ENCODE measurements at regions not wholly inside any gene's neighbourhood (a gene's known extent, or its start where the extent isn't known, plus 50 kb on each side); places are given as distances from the start of the nearest gene placed in this dataset.
"Not testable (repeated sequence)": the region's sequence is repeated elsewhere in the genome, so short reads cannot be mapped to it uniquely, and the experiment has no call there.

DNA sequence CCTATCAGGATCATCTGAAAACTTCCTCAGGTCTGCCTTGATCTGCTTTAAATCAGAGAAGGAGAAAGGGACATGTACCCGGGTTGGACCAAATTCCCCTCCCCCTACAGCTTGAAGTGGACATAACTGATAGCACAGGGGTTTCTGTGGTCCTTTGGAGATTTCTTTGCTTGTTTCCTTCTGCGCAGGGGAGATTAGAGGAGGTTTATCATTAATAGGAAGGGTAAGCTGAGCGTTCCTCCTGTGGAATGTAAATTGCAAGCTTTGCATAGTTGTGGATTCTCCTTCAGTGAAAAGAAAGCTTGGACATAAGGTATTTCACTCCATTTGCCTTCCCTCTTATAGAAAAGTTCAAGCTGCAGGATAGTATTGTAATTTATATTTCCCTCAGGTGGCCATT, 936.0 kb downstream of the DIPK2A start:
- not testable (repeated sequence) for DNase-seq; H3K27ac ChIP-seq (ENCODE audit: low read depth in 1 of 3, low read length in 2 of 3); H3K4me3 ChIP-seq (ENCODE audit: low read depth in 1 of 3, low read length in 3 of 3); H3K4me1 ChIP-seq (ENCODE audit: control insufficient read depth in 3 of 3, insufficient read depth in 2 of 3, low read depth in 1 of 3, low read length in 2 of 3); H3K27me3 ChIP-seq (ENCODE audit: control insufficient read depth in 3 of 3, insufficient read depth in 3 of 3, low read length in 3 of 3); FAIRE-seq; H3K36me3 ChIP-seq (ENCODE audit: control insufficient read depth in 3 of 3, insufficient read depth in 2 of 3, low read depth in 1 of 3, low read length in 3 of 3)
- H3K9me3 ChIP-seq (ENCODE audit: control insufficient read depth in 2 of 2, insufficient read depth in 1 of 2, low read depth in 1 of 2, low read length in 1 of 2): peaks cover 0 to 16% of the 10 kb centered on the region in 2 donors
- WGBS, 3 donors: 23 to 52% (median 34%) methylated on average over 3 of the region's 3 CpGs

- 85 to 91% (median 88%) methylated on average over 7 of the region's 7 CpGs for WGBS, 3 donors
- Histone ChIP-seq H3K27ac (ENCODE audit: low read depth in 1 of 3, low read length in 2 of 3) (no peak overlapping the region), H3K9me3 (ENCODE audit: control insufficient read depth in 2 of 2, insufficient read depth in 1 of 2, low read depth in 1 of 2, low read length in 1 of 2) (peaks cover 0 to 9% of the 10 kb centered on the region in 2 donors), H3K27me3 (ENCODE audit: control insufficient read depth in 3 of 3, insufficient read depth in 3 of 3, low read length in 3 of 3) (no peaks in the 10 kb centered on the region), H3K4me1 (ENCODE audit: control insufficient read depth in 3 of 3, insufficient read depth in 2 of 3, low read depth in 1 of 3, low read length in 2 of 3) (no peaks in the 10 kb centered on the region), H3K4me3 (ENCODE audit: low read depth in 1 of 3, low read length in 3 of 3) (no peak overlapping the region), H3K36me3 (ENCODE audit: control insufficient read depth in 3 of 3, insufficient read depth in 2 of 3, low read depth in 1 of 3, low read length in 3 of 3) (no peaks in the 10 kb centered on the region)
- DNase-seq (no peak), FAIRE-seq (no peak)
Observed at GRCh38 chr3:144912968-144913367, 941.3 kb downstream of the DIPK2A start.

DNA sequence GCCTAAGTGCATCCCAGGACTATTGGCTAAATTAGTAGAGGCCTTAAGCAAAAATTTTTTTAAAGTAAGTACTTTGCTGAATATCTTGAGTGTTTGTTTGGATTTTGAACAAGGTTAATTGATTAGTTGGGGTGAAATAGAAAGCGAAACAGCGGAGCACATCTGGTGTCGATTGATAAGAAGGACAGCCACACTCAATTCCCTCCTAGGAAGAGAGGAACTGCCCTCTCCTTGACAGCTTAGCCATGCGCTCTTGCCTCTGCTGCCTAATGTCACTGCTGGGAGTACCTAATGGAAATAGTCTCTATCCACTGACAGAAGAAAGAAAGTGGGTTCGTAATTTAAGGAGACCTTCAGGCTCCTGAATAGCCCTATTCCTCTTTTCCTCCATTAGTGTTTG, 943.6 kb downstream of the DIPK2A start:
- FAIRE-seq (no peak), DNase-seq (no peak)
- no peaks in the 10 kb centered on the region for H3K36me3 ChIP-seq (ENCODE audit: control insufficient read depth in 3 of 3, insufficient read depth in 2 of 3, low read depth in 1 of 3, low read length in 3 of 3)
- no peaks in the 10 kb centered on the region for H3K27me3 ChIP-seq (ENCODE audit: control insufficient read depth in 3 of 3, insufficient read depth in 3 of 3, low read length in 3 of 3)
- 49 to 72% (median 66%) methylated on average over 5 of the region's 5 CpGs for WGBS, 3 donors
- H3K4me1 ChIP-seq (ENCODE audit: control insufficient read depth in 3 of 3, insufficient read depth in 2 of 3, low read depth in 1 of 3, low read length in 2 of 3): no peaks in the 10 kb centered on the region
- H3K27ac ChIP-seq (ENCODE audit: low read depth in 1 of 3, low read length in 2 of 3): no peak overlapping the region
- H3K4me3 ChIP-seq (ENCODE audit: low read depth in 1 of 3, low read length in 3 of 3): no peak overlapping the region
- peaks cover 0 to 3% of the 10 kb centered on the region in 2 donors for H3K9me3 ChIP-seq (ENCODE audit: control insufficient read depth in 2 of 2, insufficient read depth in 1 of 2, low read depth in 1 of 2, low read length in 1 of 2)

DNA sequence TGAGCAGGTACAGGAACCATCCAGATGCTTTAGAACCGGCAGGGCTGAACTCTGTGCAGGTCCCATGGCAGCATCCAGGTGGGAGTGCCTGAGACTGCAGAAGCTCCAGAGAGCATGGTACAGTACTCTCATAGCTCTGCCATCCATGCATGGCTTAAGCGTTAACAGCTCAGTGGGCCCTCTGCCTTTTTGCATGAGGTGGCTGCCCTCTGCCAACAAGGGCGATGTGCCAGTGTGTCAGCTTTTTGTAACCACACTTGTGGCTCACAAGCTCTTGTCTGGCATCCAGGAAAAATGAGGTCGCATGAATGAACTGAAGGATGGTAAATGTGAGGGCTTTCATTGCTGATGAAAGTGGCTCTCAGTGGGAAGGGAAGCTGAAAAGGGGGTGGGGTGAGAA, 950.1 kb downstream of the DIPK2A start:
- no peaks in the 10 kb centered on the region for H3K36me3 ChIP-seq (ENCODE audit: control insufficient read depth in 3 of 3, insufficient read depth in 2 of 3, low read depth in 1 of 3, low read length in 3 of 3)
- H3K27me3 ChIP-seq (ENCODE audit: control insufficient read depth in 3 of 3, insufficient read depth in 3 of 3, low read length in 3 of 3): no peaks in the 10 kb centered on the region
- no peaks in the 10 kb centered on the region for H3K4me1 ChIP-seq (ENCODE audit: control insufficient read depth in 3 of 3, insufficient read depth in 2 of 3, low read depth in 1 of 3, low read length in 2 of 3)
- WGBS, 3 donors: 89 to 92% (median 90%) methylated on average over 4 of the region's 4 CpGs
- no peak for DNase-seq
- H3K27ac ChIP-seq (ENCODE audit: low read depth in 1 of 3, low read length in 2 of 3): no peak overlapping the region
- peaks cover 0 to 3% of the 10 kb centered on the region in 2 donors for H3K9me3 ChIP-seq (ENCODE audit: control insufficient read depth in 2 of 2, insufficient read depth in 1 of 2, low read depth in 1 of 2, low read length in 1 of 2)
- no peak overlapping the region for H3K4me3 ChIP-seq (ENCODE audit: low read depth in 1 of 3, low read length in 3 of 3)
- FAIRE-seq: no peak

DNA sequence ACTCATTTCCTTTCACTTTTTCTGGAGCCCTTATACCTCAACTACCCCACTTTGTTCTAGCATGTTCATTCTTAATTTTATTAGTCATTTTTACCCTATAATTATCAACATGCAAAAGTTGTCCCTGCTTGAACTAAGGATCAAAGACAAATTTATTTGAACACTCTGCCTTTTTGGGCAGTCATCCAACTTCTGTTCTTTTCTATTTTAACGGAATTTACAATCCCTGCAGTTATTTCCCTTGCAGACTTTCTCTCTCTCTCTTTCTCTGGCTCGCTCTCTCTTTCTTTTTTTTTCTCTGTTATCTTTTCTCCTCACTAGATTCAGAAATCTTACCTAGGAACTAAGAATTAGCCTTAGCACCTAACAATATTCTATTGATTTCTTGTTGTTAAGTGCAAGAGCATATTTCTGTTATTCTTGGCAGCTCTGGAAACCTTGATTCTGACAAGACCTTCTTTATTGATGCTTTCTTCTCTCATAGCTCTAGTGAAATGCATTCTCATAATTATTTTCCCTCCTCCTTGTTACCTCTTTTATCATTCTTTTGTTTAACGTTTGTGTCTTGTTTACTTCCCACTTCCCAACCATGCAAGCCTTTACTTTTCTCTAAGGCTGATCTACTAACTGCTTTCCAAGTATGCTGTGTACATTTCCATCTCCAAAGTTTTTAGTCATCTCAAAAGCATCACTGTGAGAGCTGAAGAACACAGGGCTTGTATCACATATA, 951.6 kb downstream of the DIPK2A start:
- Histone ChIP-seq H3K27ac (ENCODE audit: low read depth in 1 of 3, low read length in 2 of 3) (no peak overlapping the region), H3K9me3 (ENCODE audit: control insufficient read depth in 2 of 2, insufficient read depth in 1 of 2, low read depth in 1 of 2, low read length in 1 of 2) (peaks cover 0 to 3% of the 10 kb centered on the region in 2 donors), H3K27me3 (ENCODE audit: control insufficient read depth in 3 of 3, insufficient read depth in 3 of 3, low read length in 3 of 3) (no peaks in the 10 kb centered on the region), H3K4me3 (ENCODE audit: low read depth in 1 of 3, low read length in 3 of 3) (no peak overlapping the region), H3K36me3 (ENCODE audit: control insufficient read depth in 3 of 3, insufficient read depth in 2 of 3, low read depth in 1 of 3, low read length in 3 of 3) (no peaks in the 10 kb centered on the region), H3K4me1 (ENCODE audit: control insufficient read depth in 3 of 3, insufficient read depth in 2 of 3, low read depth in 1 of 3, low read length in 2 of 3) (no peaks in the 10 kb centered on the region)
- DNase-seq (no peak), FAIRE-seq (no peak)
- WGBS, 3 donors: 15 to 31% (median 26%) methylated on average over 3 of the region's 3 CpGs

GRCh38 chr3:144930431-144930830, 958.8 kb downstream of the DIPK2A start:
- FAIRE-seq: no peak
- H3K36me3 ChIP-seq (ENCODE audit: control insufficient read depth in 3 of 3, insufficient read depth in 2 of 3, low read depth in 1 of 3, low read length in 3 of 3): no peaks in the 10 kb centered on the region
- H3K27me3 ChIP-seq (ENCODE audit: control insufficient read depth in 3 of 3, insufficient read depth in 3 of 3, low read length in 3 of 3): no peaks in the 10 kb centered on the region
- no peak for DNase-seq
- no peak overlapping the region for H3K27ac ChIP-seq (ENCODE audit: low read depth in 1 of 3, low read length in 2 of 3)
- no peaks in the 10 kb centered on the region for H3K4me1 ChIP-seq (ENCODE audit: control insufficient read depth in 3 of 3, insufficient read depth in 2 of 3, low read depth in 1 of 3, low read length in 2 of 3)
- no peak overlapping the region for H3K4me3 ChIP-seq (ENCODE audit: low read depth in 1 of 3, low read length in 3 of 3)
- WGBS, 3 donors: 72 to 87% (median 84%) methylated on average over 2 of the region's 2 CpGs
- no peaks in the 10 kb centered on the region for H3K9me3 ChIP-seq (ENCODE audit: control insufficient read depth in 2 of 2, insufficient read depth in 1 of 2, low read depth in 1 of 2, low read length in 1 of 2)

DNA sequence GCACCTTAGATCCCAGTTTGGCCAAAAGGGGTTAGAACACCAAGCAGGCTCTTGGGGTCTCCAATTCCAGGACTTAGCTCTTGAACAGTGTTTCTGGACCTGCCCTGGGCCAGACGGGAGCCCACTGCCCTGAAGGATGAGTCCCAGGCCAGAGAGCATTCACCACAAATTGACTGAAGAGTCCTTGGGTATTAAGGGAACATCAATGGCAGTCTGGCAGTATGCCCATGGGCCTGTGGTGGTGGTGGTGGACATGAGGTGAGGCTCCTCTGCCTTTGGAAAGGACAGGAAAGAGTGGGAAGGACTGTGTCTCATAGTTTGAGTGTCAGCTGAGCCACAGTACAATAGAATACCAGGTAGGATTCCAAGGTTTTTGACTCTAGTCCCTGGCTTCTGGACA, 960.0 kb downstream of the DIPK2A start:
- Histone ChIP-seq H3K27ac (ENCODE audit: low read depth in 1 of 3, low read length in 2 of 3) (no peak overlapping the region), H3K4me3 (ENCODE audit: low read depth in 1 of 3, low read length in 3 of 3) (no peak overlapping the region), H3K9me3 (ENCODE audit: control insufficient read depth in 2 of 2, insufficient read depth in 1 of 2, low read depth in 1 of 2, low read length in 1 of 2) (no peaks in the 10 kb centered on the region), H3K27me3 (ENCODE audit: control insufficient read depth in 3 of 3, insufficient read depth in 3 of 3, low read length in 3 of 3) (no peaks in the 10 kb centered on the region), H3K4me1 (ENCODE audit: control insufficient read depth in 3 of 3, insufficient read depth in 2 of 3, low read depth in 1 of 3, low read length in 2 of 3) (no peaks in the 10 kb centered on the region), H3K36me3 (ENCODE audit: control insufficient read depth in 3 of 3, insufficient read depth in 2 of 3, low read depth in 1 of 3, low read length in 3 of 3) (no peaks in the 10 kb centered on the region)
- FAIRE-seq: no peak
- whole genome bisulfite sequencing, 3 donors: 79 to 85% (median 80%) methylated on average over 1 of the region's 1 CpG
- DNase-seq: no peak

- no peak overlapping the region for H3K27ac ChIP-seq (ENCODE audit: low read depth in 1 of 3, low read length in 2 of 3)
- peaks cover 0 to 5% of the 10 kb centered on the region in 2 donors for H3K9me3 ChIP-seq (ENCODE audit: control insufficient read depth in 2 of 2, insufficient read depth in 1 of 2, low read depth in 1 of 2, low read length in 1 of 2)
- H3K4me1 ChIP-seq (ENCODE audit: control insufficient read depth in 3 of 3, insufficient read depth in 2 of 3, low read depth in 1 of 3, low read length in 2 of 3): no peaks in the 10 kb centered on the region
- FAIRE-seq (no peak), DNase-seq (no peak)
- no peaks in the 10 kb centered on the region for H3K36me3 ChIP-seq (ENCODE audit: control insufficient read depth in 3 of 3, insufficient read depth in 2 of 3, low read depth in 1 of 3, low read length in 3 of 3)
- 60 to 78% (median 62%) methylated on average over 3 of the region's 3 CpGs for WGBS, 3 donors
- no peak overlapping the region for H3K4me3 ChIP-seq (ENCODE audit: low read depth in 1 of 3, low read length in 3 of 3)
- H3K27me3 ChIP-seq (ENCODE audit: control insufficient read depth in 3 of 3, insufficient read depth in 3 of 3, low read length in 3 of 3): no peaks in the 10 kb centered on the region
Observed at GRCh38 chr3:144942093-144942837, 970.6 kb downstream of the DIPK2A start.

Measured in small intestine (tissue), 7 donors.